IMR-90 (cell line): ENCODE measurements at regions not wholly inside any gene's neighbourhood (a gene's known extent, or its start where the extent isn't known, plus 50 kb on each side); places are given as distances from the start of the nearest gene placed in this dataset.

Source experiments
- ATAC-seq: fragments of 200-7000 bp; cut with Tn5 transposase; 2 replicates; pipeline ENCODE4 v1.9.1; 2020; ENCODE audit warnings: low read depth, mild to moderate bottlenecking, moderate library complexity
- BruUV-seq: library from RNA; stranded (reverse); fragments of 400-500 nt; replicated peaks from 2 replicates; lab custom pipeline; 2021; lab: Mats Ljungman, UMichigan
- CTCF ChIA-PET: fragments of 300-600 bp; formaldehyde crosslinking; extraction: SDS; loops from one replicate; lab custom pipeline; 2021; ENCODE audit warnings: antibody characterized with exemption; lab: Yijun Ruan, JAX
- POLR2A ChIA-PET: fragments of 300-600 bp; sonication (Branson Sonifier 250); formaldehyde crosslinking; loops from one replicate; lab custom pipeline; 2022; ENCODE audit warnings: antibody characterized with exemption; ENCODE audit not compliant: unreplicated experiment; lab: Charles Lee
- DNase-seq: peaks from one replicate; pipeline ENCODE4 v3.0.0; 2013
- H2AFZ ChIP-seq: replicated peaks from 2 replicates; pipeline ENCODE3; 2013; ENCODE audit warnings: low read length, mild to moderate bottlenecking; ENCODE audit not compliant: poor library complexity
- H2AK5ac ChIP-seq: 2 replicates; pipeline ENCODE4 v1.6.1; 2013; ENCODE audit warnings: low read depth, low read length, inconsistent platforms
- H2AK9ac ChIP-seq: replicated peaks from 2 replicates; pipeline ENCODE3; 2013; ENCODE audit warnings: mild to moderate bottlenecking, low read depth, low read length, moderate library complexity; ENCODE audit not compliant: poor library complexity
- H2BK120ac ChIP-seq: 2 replicates; pipeline ENCODE4 v1.6.1; 2013; ENCODE audit warnings: low read depth, low read length, inconsistent platforms
- H2BK15ac ChIP-seq: 3 replicates; pipeline ENCODE4 v1.6.1; 2013; ENCODE audit warnings: low read depth, low read length, inconsistent platforms
- H2BK20ac ChIP-seq: 2 replicates; pipeline ENCODE4 v1.6.1; 2013; ENCODE audit warnings: low read depth, mild to moderate bottlenecking, inconsistent platforms, low read length, moderate library complexity
- H2BK5ac ChIP-seq: 2 replicates; pipeline ENCODE4 v1.6.1; 2013; ENCODE audit warnings: mild to moderate bottlenecking, low read depth, low read length, inconsistent platforms; ENCODE audit not compliant: poor library complexity, severe bottlenecking
- H3K14ac ChIP-seq: replicated peaks from 2 replicates; pipeline ENCODE4 v1.6.1; 2013; ENCODE audit warnings: low read depth, low read length, inconsistent platforms
- H3K18ac ChIP-seq: 2 replicates; pipeline ENCODE4 v1.6.1; 2013; ENCODE audit warnings: low read depth, low read length, control low read depth
- H3K23ac ChIP-seq: 2 replicates; pipeline ENCODE4 v1.6.1; 2013; ENCODE audit warnings: low read depth, low read length, inconsistent platforms
- H3K27ac ChIP-seq: 2 replicates; pipeline ENCODE4 v1.5.1; 2013; ENCODE audit warnings: mild to moderate bottlenecking, control low read depth, low read length; ENCODE audit not compliant: insufficient read depth
- H3K27me3 ChIP-seq: 2 replicates; pipeline ENCODE4 v1.6.1; 2013; ENCODE audit warnings: low read length; ENCODE audit not compliant: control insufficient read depth, insufficient read depth
- H3K36me3 ChIP-seq: 2 replicates; pipeline ENCODE4 v1.6.1; 2013; ENCODE audit warnings: low read length, mixed read lengths; ENCODE audit not compliant: control insufficient read depth, insufficient read depth
- H3K4ac ChIP-seq: 2 replicates; pipeline ENCODE4 v1.6.1; 2013; ENCODE audit warnings: low read depth, low read length, inconsistent platforms
- H3K4me1 ChIP-seq: 2 replicates; pipeline ENCODE4 v1.6.1; 2013; ENCODE audit warnings: low read length, mixed read lengths; ENCODE audit not compliant: control insufficient read depth, insufficient read depth
- H3K4me2 ChIP-seq: 2 replicates; pipeline ENCODE4 v1.6.1; 2013; ENCODE audit warnings: low read depth, mild to moderate bottlenecking, control low read depth, low read length, moderate library complexity
- H3K4me3 ChIP-seq: 2 replicates; pipeline ENCODE4 v1.5.1; 2013; ENCODE audit warnings: low read depth, mild to moderate bottlenecking, control low read depth, low read length, moderate library complexity; ENCODE audit not compliant: insufficient read depth
- H3K56ac ChIP-seq: 2 replicates; pipeline ENCODE4 v1.6.1; 2013; ENCODE audit warnings: low read length, inconsistent platforms; ENCODE audit not compliant: insufficient read depth; ENCODE audit errors: extremely low read depth
- H3K79me1 ChIP-seq, 2 experiments: 2 replicates each; pipeline ENCODE4 v1.6.1; 2013; ENCODE audit warnings: low read length in 2 of 2, inconsistent platforms in 1 of 2, low read depth in 1 of 2
- H3K9ac ChIP-seq: 2 replicates; pipeline ENCODE4 v1.6.1; 2013; ENCODE audit warnings: low read depth, low read length, control low read depth
- H3K9me1 ChIP-seq: 2 replicates; pipeline ENCODE4 v1.6.1; 2013; ENCODE audit warnings: low read length, inconsistent platforms; ENCODE audit not compliant: insufficient read depth
- H3K9me3 ChIP-seq: 2 replicates; pipeline ENCODE4 v1.6.1; 2013; ENCODE audit warnings: low read length; ENCODE audit not compliant: control insufficient read depth, insufficient read depth
- H4K20me1 ChIP-seq: 2 replicates; pipeline ENCODE4 v1.6.1; 2013; ENCODE audit warnings: low read length, inconsistent platforms; ENCODE audit not compliant: insufficient read depth
- H4K5ac ChIP-seq: 2 replicates; pipeline ENCODE4 v1.6.1; 2013; ENCODE audit warnings: mild to moderate bottlenecking, low read depth, low read length, control low read depth
- H4K8ac ChIP-seq, 2 experiments: 2 replicates each; pipeline ENCODE4 v1.6.1; 2013; ENCODE audit warnings: low read depth in 2 of 2, low read length in 2 of 2, control low read depth in 1 of 2, inconsistent platforms in 1 of 2
- H4K91ac ChIP-seq: 2 replicates; pipeline ENCODE4 v1.6.1; 2013; ENCODE audit warnings: low read depth, low read length, inconsistent platforms; ENCODE audit not compliant: insufficient read depth
- POLR2A ChIP-seq: IDR thresholded peaks from 2 replicates; pipeline ENCODE4 v1.6.1; 2012; ENCODE audit warnings: mild to moderate bottlenecking, low read depth, low read length
- whole genome bisulfite sequencing, 2 experiments: methylation state at CpG; one replicate each; pipeline versions ENCODE4 v1.1.5 to v1.1.7; 2013; ENCODE audit warnings: missing lambda C conversion rate in 2 of 2; ENCODE audit not compliant: insufficient read length in 1 of 2; ENCODE audit errors: extremely low coverage in 2 of 2; 5-methylcytosine and 5-hydroxymethylcytosine counted together
- dilution Hi-C: fragments of 300-500 bp; cut with HindIII; formaldehyde crosslinking; loops from one replicate; pipeline ENCODE4 v1.14.3; 2018; ENCODE audit warnings: low sequenced_read_pairs; ENCODE audit not compliant: unreplicated experiment
- in situ Hi-C: fragments of 300-500 bp; cut with MboI; formaldehyde crosslinking; loops from 3 replicates; pipeline ENCODE4 v1.14.3; 2019; ENCODE audit warnings: low sequenced_read_pairs, inconsistent platforms, mixed read lengths
- intact Hi-C: fragments of 100-400 bp; cut with micrococcal nuclease; formaldehyde crosslinking; loops from 2 replicates; pipeline ENCODE4 v1.10.0; 2022

DNA sequence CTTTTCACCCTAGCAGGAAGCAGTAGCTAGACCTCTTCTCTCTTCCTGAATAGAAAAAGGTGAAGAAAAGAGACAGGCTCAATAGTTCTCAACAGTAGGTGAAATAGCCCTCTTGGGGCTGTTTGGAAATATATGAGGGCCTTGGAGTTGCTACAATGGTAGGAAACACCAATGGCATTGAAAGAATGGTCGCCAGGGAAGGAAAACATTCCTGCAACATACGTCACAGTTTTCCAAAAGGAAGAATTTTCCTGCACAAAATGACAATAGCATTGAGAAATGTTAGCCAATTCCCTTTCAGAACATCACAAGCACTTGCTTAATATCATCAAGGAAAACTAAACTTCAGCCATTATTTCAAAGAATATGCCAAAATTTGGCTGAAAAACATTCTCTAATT, 484.5 kb downstream of the IGSF11 start:
- no peak overlapping the region for H2BK20ac ChIP-seq
- no peak overlapping the region for H2BK5ac ChIP-seq
- no CpG with 5 or more reads among the region's 2 CpGs for WGBS, 2 experiments
- no peak overlapping the region for H3K4me3 ChIP-seq
- H4K5ac ChIP-seq = no peak overlapping the region
- in situ Hi-C loops (no loop called here), dilution Hi-C loops (no loop called here), intact Hi-C loops (no loop called here)
- TF ChIP-seq POLR2A = no peak
- no peaks in the 10 kb centered on the region for H3K4me1 ChIP-seq
- no peaks in the 10 kb centered on the region for H3K9me1 ChIP-seq
- no peak overlapping the region for H2BK120ac ChIP-seq
- no TSS peak for BruUV-seq
- no peak overlapping the region for H3K4ac ChIP-seq
- no peak overlapping the region for H3K18ac ChIP-seq
- H3K9ac ChIP-seq = no peak overlapping the region
- H4K91ac ChIP-seq = no peak overlapping the region
- no peak overlapping the region for H2AK9ac ChIP-seq
- ATAC-seq (no peak), DNase-seq (no peak)
- POLR2A ChIA-PET = no interaction called here
- no peak overlapping the region for H2AFZ ChIP-seq
- H4K20me1 ChIP-seq = no peaks in the 10 kb centered on the region
- H3K9me3 ChIP-seq = no peaks in the 10 kb centered on the region; the same call in 1 of the 2 replicates
- no peak overlapping the region for H3K27ac ChIP-seq
- no peak overlapping the region for H2AK5ac ChIP-seq
- no peak overlapping the region for H3K4me2 ChIP-seq
- H4K8ac ChIP-seq = no peak overlapping the region
- no peaks in the 10 kb centered on the region for H3K27me3 ChIP-seq
- no peaks in the 10 kb centered on the region for H3K79me1 ChIP-seq
- no peak overlapping the region for H3K56ac ChIP-seq
- H3K23ac ChIP-seq = no peak overlapping the region
- no peak overlapping the region for H3K14ac ChIP-seq
- CTCF ChIA-PET = no interaction called here
- H3K36me3 ChIP-seq = no peaks in the 10 kb centered on the region
- no peak overlapping the region for H2BK15ac ChIP-seq
